ENCODE measurements at regions not wholly inside any gene's neighbourhood (a gene's known extent, or its start where the extent isn't known, plus 50 kb on each side); places are given as distances from the start of the nearest gene placed in this dataset.

GRCh38 chr1:90190523-90190922, 195.6 kb downstream of the ZNF326 start:
- Histone ChIP-seq H3K4me3 (no peak overlapping the region), H3K9me3 (replicated peaks in 1 of 3) (no peaks in the 10 kb centered on the region), H3K27me3 (no peaks in the 10 kb centered on the region), H3K4me1 (replicated peaks in 1 of 2) (no peaks in the 10 kb centered on the region), H3K36me3 (replicated peaks in 1 of 2) (no peaks in the 10 kb centered on the region), H3K27ac (no peak overlapping the region)
- TF ChIP-seq CTCF (IDR thresholded peaks at IDR 0.05) (no peak), POLR2A (IDR thresholded peaks at IDR 0.05) (no peak)
- intact Hi-C loops (cut with DNase I), result no loop called here
- DNase-seq, result no peak

- no peak for DNase-seq
- intact Hi-C loops (cut with DNase I), result no loop called here
- H3K9me3 ChIP-seq (replicated peaks in 1 of 3), result no peaks in the 10 kb centered on the region
- no peak for TF ChIP-seq CTCF (IDR thresholded peaks at IDR 0.05)
- no peak for TF ChIP-seq POLR2A (IDR thresholded peaks at IDR 0.05)
- WGBS, 4 donors, result 66 to 84% (median 76%) methylated on average over 4 of the region's 4 CpGs
- H3K4me1 ChIP-seq (replicated peaks in 1 of 2), result no peaks in the 10 kb centered on the region
- no peak overlapping the region for H3K4me3 ChIP-seq
- H3K27ac ChIP-seq, result no peak overlapping the region
- H3K36me3 ChIP-seq (replicated peaks in 1 of 2), result no peaks in the 10 kb centered on the region
- H3K27me3 ChIP-seq, result no peaks in the 10 kb centered on the region
Observed at GRCh38 chr1:90189889-90190288, 195.0 kb downstream of the ZNF326 start.

- intact Hi-C loops (cut with DNase I), result no loop called here
- Histone ChIP-seq H3K9me3 (replicated peaks in 1 of 3) (no peaks in the 10 kb centered on the region), H3K27ac (no peak overlapping the region), H3K4me1 (replicated peaks in 1 of 2) (no peaks in the 10 kb centered on the region), H3K4me3 (no peak overlapping the region), H3K27me3 (no peaks in the 10 kb centered on the region), H3K36me3 (replicated peaks in 1 of 2) (no peaks in the 10 kb centered on the region)
- no peak for TF ChIP-seq CTCF (IDR thresholded peaks at IDR 0.05)
- TF ChIP-seq POLR2A (IDR thresholded peaks at IDR 0.05), result no peak
- WGBS, 4 donors, result 59 to 79% (median 65%) methylated on average over 2 of the region's 2 CpGs
- no peak for DNase-seq
Observed at GRCh38 chr1:90187323-90187585, 192.3 kb downstream of the ZNF326 start.

- H3K27ac ChIP-seq, result no peak overlapping the region
- DNase-seq, result no peak
- no peaks in the 10 kb centered on the region for H3K36me3 ChIP-seq (replicated peaks in 1 of 2)
- 58 to 70% (median 60%) methylated on average over 7 of the region's 7 CpGs for WGBS, 4 donors
- intact Hi-C loops (cut with DNase I), result no loop called here
- H3K4me1 ChIP-seq (replicated peaks in 1 of 2), result no peaks in the 10 kb centered on the region
- TF ChIP-seq POLR2A (IDR thresholded peaks at IDR 0.05), result no peak
- H3K27me3 ChIP-seq, result no peaks in the 10 kb centered on the region
- no peak overlapping the region for H3K4me3 ChIP-seq
- H3K9me3 ChIP-seq (replicated peaks in 1 of 3), result no peaks in the 10 kb centered on the region
Observed at GRCh38 chr1:90186506-90187322, 191.8 kb downstream of the ZNF326 start.

- WGBS, 4 donors, result 32 to 53% (median 45%) methylated on average over 2 of the region's 2 CpGs
- Histone ChIP-seq H3K36me3 (replicated peaks in 1 of 2) (no peaks in the 10 kb centered on the region), H3K4me3 (no peak overlapping the region), H3K27ac (no peak overlapping the region), H3K27me3 (no peaks in the 10 kb centered on the region), H3K9me3 (replicated peaks in 1 of 3) (no peaks in the 10 kb centered on the region), H3K4me1 (replicated peaks in 1 of 2) (no peaks in the 10 kb centered on the region)
- DNase-seq, result no peak
- TF ChIP-seq CTCF (IDR thresholded peaks at IDR 0.05) (no peak), POLR2A (IDR thresholded peaks at IDR 0.05) (no peak)
- intact Hi-C loops (cut with DNase I), result no loop called here
Observed at GRCh38 chr1:90176530-90176929, 181.6 kb downstream of the ZNF326 start.

All from adrenal gland (tissue), 9 donors.